WTC11 (cell line): ENCODE measurements at regions not wholly inside any gene's neighbourhood (a gene's known extent, or its start where the extent isn't known, plus 50 kb on each side); places are given as distances from the start of the nearest gene placed in this dataset.

Experiments used
- ATAC-seq: fragments of 200-7000 bp; cut with Tn5 transposase; 2 replicates; pipeline ENCODE4 v1.10.0; 2021; ENCODE audit warnings: mild to moderate bottlenecking, moderate library complexity
- CTCF ChIA-PET: fragments of 300-600 bp; sonication (Branson Sonifier 250); formaldehyde crosslinking; loops from one replicate; lab custom pipeline; 2021; ENCODE audit warnings: antibody characterized with exemption; lab: Charles Lee
- POLR2A ChIA-PET: fragments of 350-600 bp; sonication (Branson Sonifier 250); formaldehyde crosslinking; loops from one replicate; lab custom pipeline; 2021; ENCODE audit warnings: antibody characterized with exemption; lab: Charles Lee
- DNase-seq: peaks from one replicate; pipeline ENCODE4 v3.0.0; 2021; ENCODE audit warnings: low spot score
- H3K27ac Mint-ChIP-seq: 2 replicates; pipeline ENCODE4 v1.8.0; 2021; ENCODE audit warnings: mixed read lengths
- H3K27me3 Mint-ChIP-seq: 2 replicates; pipeline ENCODE4 v1.8.0; 2021; ENCODE audit warnings: low read depth, mild to moderate bottlenecking, moderate library complexity, mixed read lengths
- H3K36me3 Mint-ChIP-seq: 2 replicates; pipeline ENCODE4 v1.8.0; 2021; ENCODE audit warnings: mixed read lengths
- H3K4me1 Mint-ChIP-seq: 2 replicates; pipeline ENCODE4 v1.8.0; 2022; ENCODE audit warnings: mixed read lengths
- H3K4me3 Mint-ChIP-seq: 2 replicates; pipeline ENCODE4 v1.8.0; 2021; ENCODE audit warnings: mild to moderate bottlenecking, moderate library complexity, mixed read lengths
- H3K9me3 Mint-ChIP-seq: 2 replicates; pipeline ENCODE4 v1.8.0; 2021; ENCODE audit warnings: mixed read lengths
- CBFB ChIP-seq: sonication (generic); formaldehyde crosslinking; IDR thresholded peaks from 2 replicates; pipeline ENCODE4 v1.8.1; 2022; ENCODE audit warnings: mild to moderate bottlenecking, low read depth, missing genetic modification reagents
- CDX4 ChIP-seq: fragments of 250-450 bp; sonication (Bioruptor Pico); IDR thresholded peaks from 2 replicates; pipeline ENCODE4 v1.9.0; 2021; ENCODE audit warnings: moderate library complexity, mild to moderate bottlenecking, inconsistent platforms, borderline replicate concordance
- ESRRA ChIP-seq: sonication (generic); formaldehyde crosslinking; IDR thresholded peaks from 2 replicates; pipeline ENCODE4 v1.8.1; 2022; ENCODE audit warnings: mild to moderate bottlenecking, missing genetic modification reagents, borderline replicate concordance
- IRF1 ChIP-seq: sonication (generic); formaldehyde crosslinking; IDR thresholded peaks from 2 replicates; pipeline ENCODE4 v1.8.0; 2023; ENCODE audit warnings: missing genetic modification reagents
- KAT7 ChIP-seq: sonication (generic); formaldehyde crosslinking; IDR thresholded peaks from 2 replicates; pipeline ENCODE4 v1.8.1; 2023; ENCODE audit warnings: missing genetic modification reagents, mild to moderate bottlenecking, borderline replicate concordance
- NR3C1 ChIP-seq: sonication (generic); formaldehyde crosslinking; conservative IDR thresholded peaks from 2 replicates; pipeline ENCODE4 v1.8.1; 2023; ENCODE audit warnings: low read depth, mild to moderate bottlenecking, missing genetic modification reagents
- RELA ChIP-seq: sonication (generic); formaldehyde crosslinking; IDR thresholded peaks from 2 replicates; pipeline ENCODE4 v1.8.1; 2022; ENCODE audit warnings: missing genetic modification reagents, mild to moderate bottlenecking, borderline replicate concordance
- SMAD4 ChIP-seq: sonication (generic); formaldehyde crosslinking; IDR thresholded peaks from 2 replicates; pipeline ENCODE4 v1.8.0; 2022; ENCODE audit warnings: mild to moderate bottlenecking, missing genetic modification reagents
- ZNF121 ChIP-seq: sonication (generic); formaldehyde crosslinking; IDR thresholded peaks from 2 replicates; pipeline ENCODE4 v1.8.0; 2023; ENCODE audit warnings: missing genetic modification reagents
- ZNF423 ChIP-seq: fragments of 250-450 bp; sonication (Bioruptor Pico); IDR thresholded peaks from 2 replicates; pipeline ENCODE4 v2.1.2; 2022; ENCODE audit warnings: mild to moderate bottlenecking, moderate library complexity
- ZNF425 ChIP-seq: fragments of 250-450 bp; sonication (Bioruptor Pico); conservative IDR thresholded peaks from 2 replicates; pipeline ENCODE4 v1.9.0; 2021; ENCODE audit warnings: mild to moderate bottlenecking

GRCh38 chr10:739403-739802 is 49.9 kb upstream of the DIP2C start:
- ATAC-seq = no peak
- Mint-ChIP-seq H3K4me3 (no peak overlapping the region), H3K27me3 (no peaks in the 10 kb centered on the region; the same call in none of the 2 replicates), H3K9me3 (peaks cover 21% of the 10 kb centered on the region), H3K36me3 (peaks cover 6% of the 10 kb centered on the region), H3K27ac (no peak overlapping the region), H3K4me1 (peaks cover 12% of the 10 kb centered on the region)
- no peak for DNase-seq
- CTCF ChIA-PET = no interaction called here
- POLR2A ChIA-PET = no interaction called here
- TF ChIP-seq SMAD4 (CRISPR knock-in tag) (no peak), CBFB (CRISPR knock-in tag) (no peak), ESRRA (CRISPR knock-in tag) (no peak), NR3C1 (CRISPR knock-in tag) (no peak), CDX4 (CRISPR knock-in tag) (no peak), ZNF423 (no peak), RELA (CRISPR knock-in tag) (no peak), KAT7 (CRISPR knock-in tag) (no peak), IRF1 (CRISPR knock-in tag) (no peak), ZNF425 (no peak), ZNF121 (CRISPR knock-in tag) (no peak)
